Calu3 (cell line): ENCODE measurements at regions not wholly inside any gene's neighbourhood (a gene's known extent, or its start where the extent isn't known, plus 50 kb on each side); places are given as distances from the start of the nearest gene placed in this dataset.

Experiments used
- BruUV-seq: library from RNA; stranded (reverse); fragments of 400-500 nt; replicated peaks from 2 replicates; lab custom pipeline; 2021; lab: Mats Ljungman, UMichigan
- CTCF ChIA-PET: fragments of 300-600 bp; sonication (Branson Sonifier 250); formaldehyde crosslinking; loops from one replicate; lab custom pipeline; 2022; ENCODE audit warnings: antibody characterized with exemption; lab: Charles Lee
- DNase-seq: peaks from one replicate; pipeline ENCODE4 v3.0.0; 2022
- H3K27ac Mint-ChIP-seq: one replicate; pipeline ENCODE4 v1.8.0; 2022; ENCODE audit warnings: mixed read lengths; ENCODE audit not compliant: unreplicated experiment
- H3K27me3 Mint-ChIP-seq: one replicate; pipeline ENCODE4 v1.8.0; 2022; ENCODE audit warnings: mixed read lengths; ENCODE audit not compliant: unreplicated experiment
- H3K36me3 Mint-ChIP-seq: one replicate; pipeline ENCODE4 v1.8.0; 2022; ENCODE audit warnings: mild to moderate bottlenecking, moderate library complexity, mixed read lengths; ENCODE audit not compliant: insufficient read depth, unreplicated experiment
- H3K4me1 Mint-ChIP-seq: one replicate; pipeline ENCODE4 v1.8.0; 2022; ENCODE audit warnings: mild to moderate bottlenecking, low read depth, mixed read lengths; ENCODE audit not compliant: unreplicated experiment
- H3K4me3 Mint-ChIP-seq: one replicate; pipeline ENCODE4 v1.8.0; 2022; ENCODE audit warnings: mild to moderate bottlenecking, low read depth, moderate library complexity, mixed read lengths; ENCODE audit not compliant: unreplicated experiment
- H3K9me3 Mint-ChIP-seq: one replicate; pipeline ENCODE4 v1.8.0; 2022; ENCODE audit warnings: low read depth, mixed read lengths; ENCODE audit not compliant: unreplicated experiment
- CTCF ChIP-seq: fragments of 200-600 bp; IDR thresholded peaks from one replicate; pipeline ENCODE4 v1.8.0; 2022; ENCODE audit warnings: antibody characterized with exemption; ENCODE audit not compliant: unreplicated experiment
- intact Hi-C: fragments of 100-400 bp; cut with micrococcal nuclease; formaldehyde crosslinking; loops from one replicate; pipeline ENCODE4 v1.10.0; 2022; ENCODE audit not compliant: unreplicated experiment

GRCh38 chr16:65667011-65667578, 545.2 kb upstream of the CDH11 start:
- no peaks in the 10 kb centered on the region for H3K27me3 Mint-ChIP-seq
- no peak overlapping the region for H3K27ac Mint-ChIP-seq
- H3K9me3 Mint-ChIP-seq: peaks cover 12% of the 10 kb centered on the region
- TF ChIP-seq CTCF: no peak
- BruUV-seq: no TSS peak
- H3K36me3 Mint-ChIP-seq: no peaks in the 10 kb centered on the region
- DNase-seq: no peak
- intact Hi-C loops: no loop called here
- H3K4me1 Mint-ChIP-seq: no peaks in the 10 kb centered on the region
- no peak overlapping the region for H3K4me3 Mint-ChIP-seq
- CTCF ChIA-PET: no interaction called here

- DNase-seq: no peak
- H3K27me3 Mint-ChIP-seq: no peaks in the 10 kb centered on the region
- no peaks in the 10 kb centered on the region for H3K4me1 Mint-ChIP-seq
- intact Hi-C loops: no loop called here
- H3K4me3 Mint-ChIP-seq: no peak overlapping the region
- no peak for TF ChIP-seq CTCF
- no peaks in the 10 kb centered on the region for H3K36me3 Mint-ChIP-seq
- BruUV-seq: no TSS peak
- CTCF ChIA-PET: no interaction called here
- H3K27ac Mint-ChIP-seq: no peak overlapping the region
- H3K9me3 Mint-ChIP-seq: peaks cover 7% of the 10 kb centered on the region
These were observed 544.5 kb upstream of the CDH11 start for GRCh38 chr16:65666132-65666941.

GRCh38 chr16:65665586-65665985, 543.7 kb upstream of the CDH11 start:
- BruUV-seq: no TSS peak
- no peak for TF ChIP-seq CTCF
- no peak for DNase-seq
- Mint-ChIP-seq H3K27me3 (no peaks in the 10 kb centered on the region), H3K4me3 (no peak overlapping the region), H3K27ac (no peak overlapping the region), H3K4me1 (no peaks in the 10 kb centered on the region), H3K9me3 (peaks cover 7% of the 10 kb centered on the region), H3K36me3 (no peaks in the 10 kb centered on the region)
- CTCF ChIA-PET: interaction anchor here (0.5 kb wide), 1 partner anchor 300 kb away, joined by 3 read pairs; no protein-coding TSS in a partner anchor
- intact Hi-C loops: no loop called here

- CTCF ChIA-PET: no interaction called here
- BruUV-seq: no TSS peak
- Mint-ChIP-seq H3K4me1 (no peaks in the 10 kb centered on the region), H3K36me3 (no peaks in the 10 kb centered on the region), H3K27me3 (no peaks in the 10 kb centered on the region), H3K4me3 (no peak overlapping the region), H3K9me3 (peaks cover 7% of the 10 kb centered on the region), H3K27ac (no peak overlapping the region)
- TF ChIP-seq CTCF: no peak
- no peak for DNase-seq
- intact Hi-C loops: no loop called here
These were observed 541.9 kb upstream of the CDH11 start for GRCh38 chr16:65663774-65664173.
